ENCODE measurements at regions not wholly inside any gene's neighbourhood (a gene's known extent, or its start where the extent isn't known, plus 50 kb on each side); places are given as distances from the start of the nearest gene placed in this dataset.

GRCh38 chr7:31398815-31399214, 58.3 kb upstream of the NEUROD6 start:
- no peak for DNase-seq (ENCODE audit: low spot score)

GRCh38 chr7:31407178-31407676, 66.7 kb upstream of the NEUROD6 start:
- no peak for DNase-seq (ENCODE audit: low spot score)

GRCh38 chr7:31408140-31408729, 67.7 kb upstream of the NEUROD6 start:
- DNase-seq (ENCODE audit: low spot score), result peak; percentile 27

- DNase-seq (ENCODE audit: low spot score), result no peak
These were observed 69.7 kb upstream of the NEUROD6 start for GRCh38 chr7:31410265-31410664.

GRCh38 chr7:31411416-31411815, 70.9 kb upstream of the NEUROD6 start:
- DNase-seq (ENCODE audit: low spot score), result no peak

- no peak for DNase-seq (ENCODE audit: low spot score)
These were observed 73.2 kb upstream of the NEUROD6 start for GRCh38 chr7:31413766-31414165.

- no peak for DNase-seq (ENCODE audit: low spot score)
These were observed 75.9 kb upstream of the NEUROD6 start for GRCh38 chr7:31416381-31416870.

- DNase-seq (ENCODE audit: low spot score), result no peak
These were observed 78.4 kb upstream of the NEUROD6 start for GRCh38 chr7:31418928-31419327.

GRCh38 chr7:31419505-31420055, 79.1 kb upstream of the NEUROD6 start:
- DNase-seq (ENCODE audit: low spot score), result no peak

GRCh38 chr7:31420948-31421347, 80.4 kb upstream of the NEUROD6 start:
- DNase-seq (ENCODE audit: low spot score), result no peak

- no peak for DNase-seq (ENCODE audit: low spot score)
These were observed 81.1 kb upstream of the NEUROD6 start for GRCh38 chr7:31421607-31422006.

- DNase-seq (ENCODE audit: low spot score), result no peak
These were observed 83.5 kb upstream of the NEUROD6 start for GRCh38 chr7:31423994-31424393.

GRCh38 chr7:31432176-31432575, 81.7 kb upstream of the ITPRID1 start:
- DNase-seq (ENCODE audit: low spot score), result no peak

- no peak for DNase-seq (ENCODE audit: low spot score)
These were observed 81.0 kb upstream of the ITPRID1 start for GRCh38 chr7:31432836-31433340.

GRCh38 chr7:31437250-31437865, 76.5 kb upstream of the ITPRID1 start:
- no peak for DNase-seq (ENCODE audit: low spot score)

- DNase-seq (ENCODE audit: low spot score), result no peak
These were observed 74.7 kb upstream of the ITPRID1 start for GRCh38 chr7:31439165-31439564.

- no peak for DNase-seq (ENCODE audit: low spot score)
These were observed 73.4 kb upstream of the ITPRID1 start for GRCh38 chr7:31440511-31440910.

GRCh38 chr7:31442626-31443025, 71.3 kb upstream of the ITPRID1 start:
- DNase-seq (ENCODE audit: low spot score), result no peak

GRCh38 chr7:31443457-31443856, 70.4 kb upstream of the ITPRID1 start:
- DNase-seq (ENCODE audit: low spot score), result peak; percentile 62

GRCh38 chr7:31444196-31444595, 69.7 kb upstream of the ITPRID1 start:
- no peak for DNase-seq (ENCODE audit: low spot score)

GRCh38 chr7:31445686-31446355, 68.1 kb upstream of the ITPRID1 start:
- DNase-seq (ENCODE audit: low spot score), result no peak

- DNase-seq (ENCODE audit: low spot score), result no peak
These were observed 65.2 kb upstream of the ITPRID1 start for GRCh38 chr7:31448649-31449048.

- DNase-seq (ENCODE audit: low spot score), result no peak
These were observed 58.0 kb upstream of the ITPRID1 start for GRCh38 chr7:31455844-31456243.

Measured in AG08395 (cell line).